ENCODE measurements at regions not wholly inside any gene's neighbourhood (a gene's known extent, or its start where the extent isn't known, plus 50 kb on each side); places are given as distances from the start of the nearest gene placed in this dataset.

DNA sequence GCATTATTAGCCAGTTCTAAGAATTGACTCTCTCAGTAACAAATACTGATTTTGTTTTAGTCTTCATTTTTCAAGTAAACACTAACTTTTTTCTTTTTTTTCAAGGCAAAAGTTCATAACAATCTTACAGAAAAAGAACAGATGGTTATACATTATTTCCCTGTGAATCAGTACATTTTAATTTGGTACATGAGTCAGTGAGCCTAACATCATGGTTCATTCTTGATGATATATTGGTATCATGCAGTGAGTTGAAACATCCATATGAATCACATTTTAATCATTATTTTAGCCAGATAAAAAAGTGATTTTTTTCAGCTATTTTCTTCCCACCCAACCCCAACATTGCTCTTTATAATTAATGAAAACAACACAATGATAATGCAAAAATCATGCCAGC lies 184.3 kb upstream of the TACR3 start:
- Histone ChIP-seq H3K27me3 (no peaks in the 10 kb centered on the region), H3K4me3 (no peak overlapping the region), H3K4me1 (replicated peaks in 1 of 2) (no peaks in the 10 kb centered on the region), H3K36me3 (replicated peaks in 1 of 2) (no peaks in the 10 kb centered on the region), H3K27ac (no peak overlapping the region), H3K9me3 (replicated peaks in 1 of 3) (no peaks in the 10 kb centered on the region)
- TF ChIP-seq, protein P1, sequence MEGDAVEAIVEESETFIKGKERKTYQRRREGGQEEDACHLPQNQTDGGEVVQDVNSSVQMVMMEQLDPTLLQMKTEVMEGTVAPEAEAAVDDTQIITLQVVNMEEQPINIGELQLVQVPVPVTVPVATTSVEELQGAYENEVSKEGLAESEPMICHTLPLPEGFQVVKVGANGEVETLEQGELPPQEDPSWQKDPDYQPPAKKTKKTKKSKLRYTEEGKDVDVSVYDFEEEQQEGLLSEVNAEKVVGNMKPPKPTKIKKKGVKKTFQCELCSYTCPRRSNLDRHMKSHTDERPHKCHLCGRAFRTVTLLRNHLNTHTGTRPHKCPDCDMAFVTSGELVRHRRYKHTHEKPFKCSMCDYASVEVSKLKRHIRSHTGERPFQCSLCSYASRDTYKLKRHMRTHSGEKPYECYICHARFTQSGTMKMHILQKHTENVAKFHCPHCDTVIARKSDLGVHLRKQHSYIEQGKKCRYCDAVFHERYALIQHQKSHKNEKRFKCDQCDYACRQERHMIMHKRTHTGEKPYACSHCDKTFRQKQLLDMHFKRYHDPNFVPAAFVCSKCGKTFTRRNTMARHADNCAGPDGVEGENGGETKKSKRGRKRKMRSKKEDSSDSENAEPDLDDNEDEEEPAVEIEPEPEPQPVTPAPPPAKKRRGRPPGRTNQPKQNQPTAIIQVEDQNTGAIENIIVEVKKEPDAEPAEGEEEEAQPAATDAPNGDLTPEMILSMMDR (IDR thresholded peaks at IDR 0.05), result no peak
- no peak for TF ChIP-seq POLR2A (IDR thresholded peaks at IDR 0.05)
- DNase-seq, result no peak
- intact Hi-C loops (cut with DNase I), result no loop called here

DNA sequence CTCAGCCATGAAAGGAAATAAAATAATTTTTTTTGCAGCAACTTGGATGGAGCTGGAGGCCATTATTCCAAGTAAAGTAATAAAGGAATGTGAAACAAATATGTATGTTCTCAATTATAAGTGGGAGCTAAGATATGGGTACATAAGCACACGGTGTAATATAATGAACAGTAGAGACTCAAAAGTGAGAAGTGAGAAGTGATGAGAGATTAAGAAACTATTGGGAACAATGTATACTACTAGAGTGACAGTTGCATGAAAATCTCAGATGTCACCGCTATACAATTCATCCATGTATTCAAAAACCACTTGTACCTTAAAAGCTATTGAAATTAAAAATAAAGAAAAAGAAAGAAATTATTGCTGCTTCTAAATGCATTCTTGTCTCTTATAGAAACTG lies 182.9 kb upstream of the TACR3 start:
- no peak overlapping the region for H3K27ac ChIP-seq
- TF ChIP-seq, protein P1 (IDR thresholded peaks at IDR 0.05), result no peak
- no peak for TF ChIP-seq POLR2A (IDR thresholded peaks at IDR 0.05)
- DNase-seq, result no peak
- 86 to 94% (median 89%) methylated on average over 2 of the region's 2 CpGs for WGBS, 4 donors
- H3K36me3 ChIP-seq (replicated peaks in 1 of 2), result no peaks in the 10 kb centered on the region
- H3K27me3 ChIP-seq, result no peaks in the 10 kb centered on the region
- no peaks in the 10 kb centered on the region for H3K9me3 ChIP-seq (replicated peaks in 1 of 3)
- intact Hi-C loops (cut with DNase I), result no loop called here
- no peak overlapping the region for H3K4me3 ChIP-seq
- no peaks in the 10 kb centered on the region for H3K4me1 ChIP-seq (replicated peaks in 1 of 2)

DNA sequence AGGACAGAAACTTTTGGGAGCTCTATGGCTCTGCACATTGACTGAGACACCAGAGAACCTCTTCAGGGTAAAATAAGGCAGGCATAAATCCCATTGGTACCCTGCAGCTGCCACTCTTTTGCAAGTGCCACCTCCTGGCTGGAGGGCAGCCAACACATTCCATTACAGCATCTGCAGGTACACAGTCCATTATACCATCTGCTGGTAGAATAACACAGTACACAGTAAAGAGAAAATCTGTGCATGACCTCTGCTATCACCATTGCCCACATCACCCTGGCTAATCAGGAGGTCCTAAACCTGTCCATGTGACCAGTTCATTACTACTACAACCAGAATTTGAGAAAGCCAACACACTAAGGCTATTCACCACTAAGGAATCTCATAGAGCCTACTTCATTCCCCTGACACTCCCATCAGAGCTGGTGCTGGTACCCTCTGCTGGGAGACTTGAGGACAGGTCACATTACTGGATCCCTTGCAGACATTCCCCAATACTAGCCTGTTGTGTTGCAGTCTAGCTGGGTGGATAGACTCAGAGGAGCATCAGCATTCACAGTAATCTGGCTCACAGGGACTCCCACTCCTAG lies 176.2 kb upstream of the TACR3 start:
- intact Hi-C loops (cut with DNase I), result no loop called here
- Histone ChIP-seq H3K36me3 (replicated peaks in 1 of 2) (no peaks in the 10 kb centered on the region), H3K9me3 (replicated peaks in 1 of 3) (no peaks in the 10 kb centered on the region), H3K4me3 (no peak overlapping the region), H3K4me1 (replicated peaks in 1 of 2) (no peaks in the 10 kb centered on the region), H3K27ac (no peak overlapping the region), H3K27me3 (no peaks in the 10 kb centered on the region)
- TF ChIP-seq, protein P1 (IDR thresholded peaks at IDR 0.05), result no peak
- no peak for TF ChIP-seq POLR2A (IDR thresholded peaks at IDR 0.05)
- no peak for DNase-seq

DNA sequence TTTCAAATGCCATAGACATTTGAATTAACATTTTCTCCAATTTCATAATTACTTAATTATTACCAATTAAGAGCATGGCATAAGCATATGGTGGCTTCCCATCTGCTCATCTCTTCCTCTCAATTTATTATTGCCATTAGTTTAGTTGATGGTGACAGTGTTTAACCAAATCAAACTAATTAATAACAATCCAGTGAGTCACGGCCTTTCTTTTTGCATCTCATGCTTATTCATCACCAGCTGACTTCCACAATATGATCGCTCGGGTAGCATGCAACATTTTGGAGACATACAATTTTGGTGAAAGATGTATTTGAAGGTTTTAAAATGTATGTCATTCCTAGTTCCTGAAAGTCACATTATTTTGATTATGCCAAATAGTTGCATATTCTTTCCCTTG lies 172.8 kb upstream of the TACR3 start:
- H3K9me3 ChIP-seq (replicated peaks in 1 of 3), result no peaks in the 10 kb centered on the region
- WGBS, 4 donors, result 80 to 82% (median 80%) methylated on average over 3 of the region's 3 CpGs
- no peaks in the 10 kb centered on the region for H3K27me3 ChIP-seq
- no peaks in the 10 kb centered on the region for H3K4me1 ChIP-seq (replicated peaks in 1 of 2)
- H3K4me3 ChIP-seq, result no peak overlapping the region
- H3K36me3 ChIP-seq (replicated peaks in 1 of 2), result no peaks in the 10 kb centered on the region
- no peak for DNase-seq
- TF ChIP-seq, protein P1 (IDR thresholded peaks at IDR 0.05), result no peak
- no peak for TF ChIP-seq POLR2A (IDR thresholded peaks at IDR 0.05)
- H3K27ac ChIP-seq, result no peak overlapping the region
- intact Hi-C loops (cut with DNase I), result no loop called here
